Forelimb muscle (tissue), 1 donor: ENCODE measurements at regions not wholly inside any gene's neighbourhood (a gene's known extent, or its start where the extent isn't known, plus 50 kb on each side); places are given as distances from the start of the nearest gene placed in this dataset.

Experiments
- DNase-seq: peaks from one replicate; pipeline ENCODE4 v3.0.0-alpha.2; 2013; ENCODE audit warnings: low read depth

DNA sequence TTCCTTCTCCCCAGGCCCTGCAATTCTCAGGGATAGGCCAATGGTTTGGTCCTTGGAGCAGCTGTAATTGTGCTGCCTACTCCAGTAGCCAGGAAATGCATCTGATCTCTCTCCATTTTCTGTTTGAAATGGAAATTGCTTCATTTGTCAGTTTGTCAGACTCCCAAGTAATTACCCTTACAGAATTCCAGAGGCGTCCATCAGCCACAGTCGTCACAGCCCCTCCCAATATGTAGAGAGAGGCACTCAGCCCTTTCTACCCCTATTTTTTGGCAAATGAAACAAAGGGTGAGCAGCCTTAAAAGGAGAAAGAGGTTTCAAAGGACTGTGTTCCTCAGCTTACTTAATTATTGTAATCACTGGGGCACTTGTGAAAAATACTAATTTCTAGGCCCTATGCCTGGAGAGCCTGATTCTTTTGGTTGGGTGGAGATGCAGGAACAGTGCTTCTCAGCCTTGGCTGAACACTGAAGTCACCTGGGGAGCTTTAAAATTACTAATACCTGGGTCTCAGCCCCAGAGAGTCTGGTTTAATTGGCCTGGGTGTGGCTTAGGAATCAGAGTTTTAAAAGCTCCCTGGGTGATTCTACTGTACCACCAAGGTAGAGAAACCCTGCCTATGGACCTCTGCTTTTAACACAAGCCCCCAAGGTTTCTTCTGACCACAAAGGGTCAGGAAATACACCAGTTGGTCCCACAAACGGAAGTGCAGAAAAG lies 190.0 kb downstream of the EMP1 start:
- DNase-seq: no peak

- no peak for DNase-seq
Observed at GRCh38 chr12:13383379-13383778, 186.9 kb downstream of the EMP1 start.

GRCh38 chr12:13380297-13380696 lies 183.8 kb downstream of the EMP1 start:
- no peak for DNase-seq

DNA sequence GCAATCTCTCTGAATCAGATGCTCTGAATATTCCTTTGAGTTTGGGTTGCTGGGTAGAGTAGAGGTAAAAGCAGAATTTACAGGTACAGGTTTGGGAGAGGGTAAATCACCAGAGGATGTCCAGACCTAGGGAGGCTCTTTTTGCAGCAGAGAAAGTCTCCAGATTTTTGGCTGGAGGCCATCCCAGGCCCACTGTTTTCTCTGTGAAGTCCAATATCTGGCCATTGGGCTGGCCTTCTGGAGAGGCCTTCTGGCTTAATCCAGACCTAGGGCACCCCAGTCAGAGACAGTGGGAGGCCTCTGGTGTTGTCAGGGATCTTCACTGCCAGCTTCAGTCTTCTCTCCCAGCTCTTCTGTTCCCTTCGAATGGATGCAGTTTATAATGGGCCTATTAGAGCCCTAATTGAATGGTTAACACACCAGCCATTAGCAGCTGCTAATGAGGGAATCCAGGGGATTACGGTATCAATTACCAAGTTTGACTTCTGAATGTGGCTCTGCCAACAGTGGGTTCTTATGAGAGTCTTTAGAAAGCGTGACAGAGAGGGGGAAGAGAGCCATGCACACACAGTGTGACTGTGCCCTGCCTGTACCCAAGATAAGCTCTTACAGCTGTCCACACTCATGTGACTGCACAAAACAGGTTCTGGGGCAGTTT lies 183.1 kb downstream of the EMP1 start:
- DNase-seq: no peak

- no peak for DNase-seq
Observed at GRCh38 chr12:13377698-13378097, 181.2 kb downstream of the EMP1 start.

DNA sequence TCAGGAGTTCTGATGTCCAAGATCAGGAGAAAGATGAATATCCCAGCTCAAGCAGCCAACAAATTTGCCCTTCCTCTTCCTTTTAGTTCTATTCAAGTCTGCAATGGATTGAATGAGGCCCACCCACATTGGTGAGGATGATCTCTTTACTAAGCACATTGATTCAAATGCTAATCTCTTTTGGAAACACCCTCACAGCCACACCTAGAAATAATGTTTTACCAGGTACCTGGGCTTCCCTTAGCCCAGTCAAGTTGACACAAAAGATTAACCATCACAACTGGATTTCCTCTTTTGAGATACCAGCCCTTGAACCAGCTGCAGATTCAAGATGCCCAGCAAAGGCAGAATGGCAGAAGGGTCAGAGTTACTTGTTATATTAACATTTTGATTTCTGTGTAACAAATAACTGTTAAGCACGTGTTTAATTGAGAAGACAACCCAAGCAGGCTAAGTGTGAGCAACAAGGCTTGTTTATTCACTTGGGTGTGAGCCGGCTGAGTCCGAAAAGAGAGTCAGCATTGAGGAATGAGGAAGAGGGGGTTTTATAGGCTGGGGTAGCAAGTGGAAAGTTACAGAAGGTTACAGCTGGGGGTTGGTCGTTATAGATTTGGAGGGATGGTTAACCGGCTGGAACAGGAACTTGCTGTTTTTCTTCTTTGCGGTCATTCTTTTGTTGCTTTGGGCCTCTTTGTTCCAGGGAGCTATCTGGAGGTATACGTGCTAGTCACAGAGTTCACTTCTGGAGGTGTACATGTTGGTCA lies 180.3 kb downstream of the EMP1 start:
- DNase-seq: no peak

DNA sequence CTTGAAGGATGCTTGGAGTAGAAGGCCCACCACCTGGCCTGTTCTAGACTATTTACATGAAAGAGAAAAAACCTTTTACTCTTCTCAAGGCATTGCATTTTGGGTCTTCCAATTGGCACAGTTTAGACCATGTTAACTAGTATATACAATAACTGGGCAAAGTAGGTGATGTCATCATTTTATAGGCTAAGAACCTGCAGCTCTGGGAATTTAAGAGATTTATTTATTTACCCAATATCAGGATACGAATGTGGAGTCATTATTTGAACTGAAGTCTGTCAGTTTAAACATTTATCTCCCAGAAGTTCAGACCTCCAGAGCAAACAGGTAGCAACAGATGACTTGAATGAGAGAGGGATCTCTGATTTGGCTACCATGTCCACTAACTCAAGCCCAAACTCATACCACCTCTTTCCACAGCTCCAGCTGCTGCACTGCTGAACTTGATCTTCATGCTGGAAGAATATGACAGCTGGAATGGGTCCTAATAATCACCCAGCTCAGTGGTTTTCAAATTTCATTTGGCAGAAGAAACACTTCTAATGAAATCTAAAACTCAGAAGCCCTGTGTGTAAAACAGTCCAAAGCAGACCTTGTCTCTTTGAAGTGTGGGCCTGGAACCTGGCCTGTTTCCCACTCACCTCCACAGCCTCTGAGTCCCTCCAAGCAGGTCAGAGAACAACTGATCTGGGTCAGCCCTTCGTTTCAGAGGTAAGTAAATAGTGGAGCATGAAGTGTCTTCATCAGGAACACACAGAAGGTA lies 179.2 kb downstream of the EMP1 start:
- DNase-seq: no peak

DNA sequence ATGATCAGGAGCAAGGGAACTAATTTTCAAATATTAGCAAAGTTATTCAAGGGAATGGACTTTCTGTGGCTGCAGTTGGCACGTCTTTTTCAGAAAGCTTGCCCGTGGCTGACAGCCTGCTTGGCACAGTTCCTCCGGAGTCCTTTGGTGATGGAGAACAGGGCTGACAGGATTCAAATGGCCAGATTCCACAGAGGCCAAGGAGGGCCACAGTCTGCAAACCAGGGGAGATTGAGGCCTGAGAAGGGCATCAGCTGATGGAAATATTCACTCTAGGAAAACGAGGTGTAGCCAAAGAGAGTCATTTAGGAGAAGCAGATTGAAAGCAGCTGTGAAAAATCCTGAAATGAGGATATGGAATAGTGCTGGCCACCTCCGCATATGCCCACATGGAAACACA lies 178.3 kb downstream of the EMP1 start:
- no peak for DNase-seq

GRCh38 chr12:13373803-13374202 lies 177.3 kb downstream of the EMP1 start:
- no peak for DNase-seq

GRCh38 chr12:13373131-13373530 lies 176.6 kb downstream of the EMP1 start:
- DNase-seq: no peak

DNA sequence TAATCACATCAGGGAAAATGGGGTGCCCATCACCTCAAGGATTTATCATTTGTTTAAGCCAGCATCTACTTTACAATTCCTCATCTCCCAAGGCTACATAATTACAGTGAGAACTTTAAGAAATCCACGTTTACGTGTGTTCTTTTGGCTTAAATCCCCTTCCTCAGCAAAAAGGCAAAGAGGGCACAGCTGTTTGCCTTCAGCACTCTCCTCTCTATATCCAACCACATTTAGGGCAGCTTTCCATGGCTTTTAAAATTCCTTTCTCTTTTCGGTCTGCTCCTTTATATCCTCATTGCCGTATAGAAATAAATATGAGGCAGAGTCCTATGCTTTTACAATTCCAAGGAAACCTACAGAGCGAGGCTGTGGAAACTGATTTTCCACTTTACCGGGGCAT lies 175.9 kb downstream of the EMP1 start:
- DNase-seq: no peak

DNA sequence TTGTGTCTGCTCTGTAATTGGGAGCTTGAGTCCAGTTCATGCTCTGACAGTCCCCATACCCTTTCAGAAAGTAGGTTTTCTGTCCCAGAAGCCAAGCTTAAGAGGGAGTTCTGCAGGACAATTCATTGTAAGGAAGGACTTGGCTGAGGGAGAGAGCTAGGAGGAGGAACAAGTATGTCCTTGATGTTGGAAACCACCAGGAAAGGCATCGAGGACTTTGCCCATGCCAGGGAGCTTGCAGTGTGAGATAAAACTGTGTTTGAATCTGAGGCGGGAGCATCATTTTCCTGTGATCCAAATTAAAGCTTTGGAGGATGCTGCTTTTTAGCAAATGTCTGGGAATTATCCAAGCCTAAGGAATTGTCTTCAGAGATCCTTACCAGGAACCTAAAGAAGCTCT lies 175.3 kb downstream of the EMP1 start:
- DNase-seq: no peak

DNA sequence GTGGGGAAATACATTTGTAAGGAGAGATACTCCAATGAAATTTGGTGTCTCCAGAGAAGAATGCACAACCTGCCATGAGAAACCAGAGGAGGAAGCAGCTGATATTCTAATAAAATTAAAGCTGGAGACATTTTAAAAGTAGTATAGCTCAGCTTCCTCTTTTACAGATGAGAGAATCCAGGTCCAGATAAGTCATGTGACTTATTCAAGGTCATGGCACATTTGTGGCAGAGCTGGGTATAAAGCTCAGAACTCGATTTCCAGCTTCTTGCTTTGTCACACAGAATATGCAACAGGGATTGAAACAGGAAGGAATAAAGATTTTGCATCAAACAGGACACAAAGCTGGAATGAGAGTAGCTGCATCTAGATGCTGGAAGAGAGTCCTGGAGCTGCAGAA lies 174.8 kb downstream of the EMP1 start:
- no peak for DNase-seq

GRCh38 chr12:13369474-13370056 lies 173.0 kb downstream of the EMP1 start:
- DNase-seq: no peak

GRCh38 chr12:13368971-13369370 lies 172.4 kb downstream of the EMP1 start:
- no peak for DNase-seq

DNA sequence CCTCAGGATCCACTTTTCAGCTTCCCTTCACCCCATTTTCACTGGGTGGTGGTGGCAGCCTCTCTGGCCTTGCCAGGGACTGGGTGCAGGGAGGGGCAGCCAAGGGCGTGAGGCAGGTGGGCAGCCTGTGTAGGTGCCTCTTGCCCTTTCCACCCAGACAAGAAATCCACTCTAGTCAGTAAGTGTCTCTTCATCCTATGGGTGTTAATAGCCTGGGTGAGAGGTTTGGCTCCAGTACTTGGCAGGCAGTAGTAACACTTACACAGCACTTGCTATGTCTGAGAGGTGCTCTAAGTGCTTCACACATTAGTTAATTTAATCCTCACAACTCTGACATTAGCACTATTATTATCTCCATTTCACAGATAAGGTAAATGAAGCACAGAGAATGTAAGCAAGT lies 171.9 kb downstream of the EMP1 start:
- no peak for DNase-seq

- DNase-seq: no peak
Observed at GRCh38 chr12:13367973-13368372, 171.4 kb downstream of the EMP1 start.

- DNase-seq: no peak
Observed at GRCh38 chr12:13365748-13366366, 169.3 kb downstream of the EMP1 start.

GRCh38 chr12:13362260-13362841 lies 165.8 kb downstream of the EMP1 start:
- no peak for DNase-seq

DNA sequence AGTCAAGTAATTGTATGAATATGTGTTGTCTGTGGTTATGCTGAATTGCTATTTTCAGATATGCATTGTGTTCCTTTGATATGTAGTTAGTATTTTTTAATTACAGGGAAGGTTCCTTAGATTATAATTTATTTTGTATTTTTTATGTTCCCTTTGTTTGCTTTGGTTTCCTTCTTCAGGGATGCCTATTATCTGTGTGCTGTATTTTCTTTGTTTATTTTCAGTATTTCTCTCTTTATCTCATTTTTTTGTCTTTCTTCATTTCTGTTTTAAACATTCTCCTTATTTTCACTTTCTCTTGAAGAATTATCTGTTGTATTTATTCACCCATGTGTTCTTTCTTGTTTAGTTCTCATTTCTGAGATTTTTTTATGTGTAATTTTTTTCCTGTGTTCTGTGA lies 163.1 kb downstream of the EMP1 start:
- DNase-seq: no peak

GRCh38 chr12:13358391-13358905 lies 161.9 kb downstream of the EMP1 start:
- DNase-seq: no peak
